ENCODE measurements at regions not wholly inside any gene's neighbourhood (a gene's known extent, or its start where the extent isn't known, plus 50 kb on each side); places are given as distances from the start of the nearest gene placed in this dataset.

GRCh38 chr9:1429297-1429696, 379.1 kb downstream of the DMRT2 start:
- TF ChIP-seq, protein P1, sequence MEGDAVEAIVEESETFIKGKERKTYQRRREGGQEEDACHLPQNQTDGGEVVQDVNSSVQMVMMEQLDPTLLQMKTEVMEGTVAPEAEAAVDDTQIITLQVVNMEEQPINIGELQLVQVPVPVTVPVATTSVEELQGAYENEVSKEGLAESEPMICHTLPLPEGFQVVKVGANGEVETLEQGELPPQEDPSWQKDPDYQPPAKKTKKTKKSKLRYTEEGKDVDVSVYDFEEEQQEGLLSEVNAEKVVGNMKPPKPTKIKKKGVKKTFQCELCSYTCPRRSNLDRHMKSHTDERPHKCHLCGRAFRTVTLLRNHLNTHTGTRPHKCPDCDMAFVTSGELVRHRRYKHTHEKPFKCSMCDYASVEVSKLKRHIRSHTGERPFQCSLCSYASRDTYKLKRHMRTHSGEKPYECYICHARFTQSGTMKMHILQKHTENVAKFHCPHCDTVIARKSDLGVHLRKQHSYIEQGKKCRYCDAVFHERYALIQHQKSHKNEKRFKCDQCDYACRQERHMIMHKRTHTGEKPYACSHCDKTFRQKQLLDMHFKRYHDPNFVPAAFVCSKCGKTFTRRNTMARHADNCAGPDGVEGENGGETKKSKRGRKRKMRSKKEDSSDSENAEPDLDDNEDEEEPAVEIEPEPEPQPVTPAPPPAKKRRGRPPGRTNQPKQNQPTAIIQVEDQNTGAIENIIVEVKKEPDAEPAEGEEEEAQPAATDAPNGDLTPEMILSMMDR (IDR thresholded peaks at IDR 0.05): no peak
- TF ChIP-seq POLR2A (IDR thresholded peaks at IDR 0.05): no peak
- TF ChIP-seq POLR2AphosphoS5 (IDR thresholded peaks at IDR 0.05): no peak

Measured in suprapubic skin (tissue), 4 donors.